GM18861 (cell line): ENCODE measurements at regions not wholly inside any gene's neighbourhood (a gene's known extent, or its start where the extent isn't known, plus 50 kb on each side); places are given as distances from the start of the nearest gene placed in this dataset.

Experiments
- ATAC-seq: cut with Tn5 transposase; IDR thresholded peaks from one replicate; pipeline ENCODE4 v1.9.1; 2021; ENCODE audit not compliant: unreplicated experiment

DNA sequence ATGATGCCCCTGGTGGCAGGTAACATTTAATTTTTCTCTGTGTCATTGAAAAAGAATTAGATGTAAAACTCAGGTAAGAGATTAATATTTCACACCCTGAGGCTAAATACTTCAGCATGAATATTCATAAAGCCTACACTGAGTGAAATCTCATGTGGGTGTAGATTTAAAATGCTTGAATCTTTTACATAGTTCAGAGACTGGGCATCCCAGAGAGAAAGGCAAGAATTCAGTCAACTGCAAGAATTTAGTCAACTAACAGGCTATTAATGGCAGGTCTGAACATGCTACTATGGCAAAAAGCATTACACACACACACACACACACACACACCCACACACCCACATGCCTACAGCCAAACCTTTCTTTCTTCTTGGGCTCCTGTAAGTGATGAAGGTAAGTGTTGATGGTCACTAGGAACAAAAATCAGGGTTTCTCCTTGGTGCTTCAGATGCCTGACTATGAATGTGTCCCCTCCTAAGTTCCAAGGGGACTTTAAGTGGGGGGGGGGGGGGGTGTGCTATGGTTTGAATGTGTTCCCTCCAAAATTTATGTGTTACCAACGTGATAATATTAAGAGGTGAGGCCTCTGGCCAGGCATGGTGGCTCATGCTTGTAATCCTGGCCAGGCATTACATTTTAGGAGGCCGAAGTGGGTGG, 63.7 kb upstream of the PSMD7 start:
- no peak for ATAC-seq

DNA sequence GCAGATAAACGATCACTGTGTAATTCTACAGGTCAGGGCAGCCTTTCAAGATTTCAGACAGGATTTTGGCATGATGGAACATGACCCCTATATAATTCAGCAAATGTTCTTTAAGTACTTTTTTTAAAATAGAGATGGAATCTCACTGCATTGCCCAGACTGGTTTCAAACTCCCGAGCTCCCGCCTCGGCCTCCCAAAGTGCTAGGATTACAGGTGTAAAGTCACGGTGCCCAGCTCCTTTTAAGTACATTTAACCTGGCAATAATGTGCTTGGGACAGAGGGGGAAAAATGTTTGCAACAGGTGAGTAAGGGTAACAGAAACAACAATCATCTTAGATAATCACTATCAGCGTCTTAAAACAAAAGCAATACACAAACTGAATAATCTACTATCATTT, 66.5 kb upstream of the PSMD7 start:
- ATAC-seq: no peak

DNA sequence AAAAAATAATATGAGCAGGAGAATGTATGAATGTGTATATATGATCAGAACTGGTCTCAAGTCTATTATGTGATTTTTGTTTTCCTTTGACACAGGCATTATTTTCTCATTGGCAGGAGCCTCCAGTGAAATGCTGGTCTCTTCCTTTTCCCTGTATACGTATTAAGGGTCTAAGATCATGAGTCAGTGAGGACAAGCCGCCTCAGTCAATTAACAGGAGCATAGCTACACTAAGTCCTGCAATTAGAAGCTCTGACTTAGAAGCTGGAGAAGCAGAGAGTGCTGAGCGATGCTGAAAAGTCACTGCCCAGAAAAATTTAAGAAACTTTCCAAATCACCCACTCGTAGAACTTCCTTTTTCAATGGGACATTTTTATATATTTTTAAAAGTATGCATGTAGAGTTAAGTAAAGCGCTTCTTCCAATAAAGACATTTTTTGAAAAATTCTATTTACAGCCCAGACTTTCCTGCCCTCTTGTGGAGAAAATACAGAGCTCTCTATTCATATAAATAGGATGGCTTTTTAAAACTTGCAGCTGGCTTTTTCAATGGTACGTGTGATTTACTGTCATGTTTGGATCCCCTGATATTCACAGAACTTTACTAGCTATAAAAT, 70.2 kb upstream of the PSMD7 start:
- no peak for ATAC-seq

DNA sequence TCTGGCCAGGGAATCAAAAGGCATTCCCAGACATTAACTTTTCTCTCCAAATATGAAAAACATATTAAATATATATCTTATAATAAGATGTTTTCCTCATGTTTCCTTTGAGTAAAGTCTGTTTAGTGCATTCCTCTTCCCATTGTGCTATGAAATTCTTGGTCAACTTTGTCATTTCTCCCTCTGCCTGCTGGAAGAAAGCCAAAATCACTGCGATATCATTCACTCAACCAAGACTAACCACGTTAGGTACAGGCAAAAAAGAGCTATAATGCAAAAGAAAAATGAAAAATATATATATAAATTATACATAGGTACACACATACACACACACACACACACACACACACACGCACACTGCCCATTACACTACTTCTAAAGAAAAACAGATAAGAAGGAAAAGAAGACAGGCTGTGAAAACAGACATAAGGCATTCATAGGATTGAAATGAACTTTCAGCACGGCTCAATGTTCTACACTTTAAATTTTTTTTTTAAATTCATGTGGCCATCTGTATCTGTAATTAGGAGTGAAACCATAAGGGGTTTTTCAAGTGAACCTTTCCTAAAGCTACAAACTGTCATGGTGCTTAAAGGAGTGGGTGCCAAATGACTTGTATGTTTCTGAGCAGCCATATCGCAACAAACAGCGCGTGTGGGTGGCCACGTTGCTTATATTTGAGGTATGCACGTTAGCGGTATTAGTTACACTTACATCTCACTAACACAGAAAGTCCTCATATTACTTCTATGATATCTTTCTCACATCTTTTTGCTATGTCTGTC, 71.6 kb upstream of the PSMD7 start:
- ATAC-seq: no peak

DNA sequence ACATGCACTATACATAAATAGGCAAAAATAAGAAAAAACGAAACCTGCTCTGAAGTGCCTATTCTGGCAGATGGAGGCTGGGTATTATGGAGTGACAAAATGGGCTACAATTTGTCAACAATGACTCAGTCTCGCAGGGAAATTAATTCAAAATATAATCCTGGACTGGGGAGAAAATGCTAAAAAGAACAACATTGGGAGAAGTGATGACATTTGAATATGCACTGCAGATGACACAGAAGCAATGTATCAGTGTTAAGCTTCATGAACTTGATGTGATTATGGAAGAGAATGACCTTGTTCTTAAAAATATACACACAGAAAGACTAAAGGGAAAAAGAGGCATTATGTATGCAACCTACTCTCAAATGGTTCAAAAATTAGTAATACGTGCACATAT, 74.8 kb upstream of the PSMD7 start:
- ATAC-seq: no peak

DNA sequence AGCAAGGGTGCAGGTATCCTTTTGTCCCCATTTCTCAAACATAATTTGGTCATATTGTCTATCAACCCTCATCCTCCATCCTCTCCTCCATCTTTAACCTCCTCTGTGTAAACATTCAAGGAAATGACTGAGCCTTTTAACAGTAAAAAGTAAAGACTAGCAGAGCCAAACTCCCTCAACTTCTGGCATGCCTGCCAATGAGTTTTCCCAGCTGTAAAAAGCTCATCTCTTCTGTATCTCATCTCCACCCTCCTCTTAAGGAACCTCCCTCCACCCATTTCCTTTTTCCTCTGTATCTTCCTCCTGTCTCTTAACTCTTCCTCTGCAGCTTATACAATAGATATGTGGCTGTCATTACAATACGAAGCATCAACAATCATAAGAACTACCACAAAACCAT, 76.9 kb upstream of the PSMD7 start:
- no peak for ATAC-seq

DNA sequence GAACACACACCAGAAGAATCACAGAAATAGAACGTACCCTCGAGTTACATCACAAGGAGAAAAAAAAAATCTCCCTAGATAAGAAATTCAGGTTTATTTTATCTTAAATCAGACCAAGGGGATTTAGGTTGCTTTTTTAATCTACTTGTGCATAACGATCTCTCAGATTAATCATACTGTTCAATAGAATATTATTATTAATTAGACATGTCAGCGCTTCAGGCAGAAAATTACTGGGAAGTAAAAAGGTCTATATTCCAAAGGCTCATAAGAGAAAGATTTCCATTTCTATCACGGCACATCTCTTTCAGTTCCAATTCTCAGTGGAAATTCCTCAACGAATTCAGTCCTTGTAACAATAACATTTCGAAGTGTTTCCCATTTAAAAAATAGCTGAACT, 77.7 kb upstream of the PSMD7 start:
- no peak for ATAC-seq

DNA sequence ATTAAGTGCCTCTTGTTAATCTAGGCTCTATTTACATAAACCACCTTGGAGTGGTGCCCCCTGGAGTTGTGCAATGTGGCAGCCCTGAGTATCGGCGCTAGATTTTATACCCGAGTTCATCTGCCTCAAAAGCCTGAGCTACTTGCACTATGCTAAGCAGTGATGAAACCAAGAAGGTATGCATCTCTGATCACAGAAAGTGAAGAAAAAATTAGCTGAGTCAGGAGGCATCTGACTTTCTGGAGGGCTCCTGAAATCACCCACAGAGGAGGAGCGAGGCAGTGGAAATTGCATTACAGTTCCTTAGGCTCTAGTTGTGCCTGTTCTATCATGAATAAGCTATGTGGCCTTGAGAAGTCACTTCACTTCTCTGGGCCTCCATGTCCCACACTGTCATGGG, 80.3 kb upstream of the PSMD7 start:
- ATAC-seq: no peak

DNA sequence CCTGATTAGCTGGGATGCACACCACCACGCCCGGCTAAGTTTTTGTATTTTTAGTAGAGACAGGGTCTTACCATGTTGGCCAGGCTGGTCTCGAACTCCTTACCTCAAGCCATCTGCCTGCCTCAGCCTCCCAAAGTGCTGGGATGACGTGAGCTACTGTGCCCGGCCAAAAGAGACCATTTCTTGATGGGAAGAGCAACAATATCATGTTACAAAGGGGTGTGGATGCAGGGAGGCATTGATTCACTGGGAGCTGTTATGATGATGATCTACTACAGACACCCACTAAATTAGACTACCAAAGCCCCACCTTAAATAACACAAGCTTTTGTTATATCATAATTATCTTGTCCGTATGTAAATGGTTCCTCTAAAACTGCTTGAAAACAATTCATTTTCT, 81.4 kb upstream of the PSMD7 start:
- no peak for ATAC-seq

DNA sequence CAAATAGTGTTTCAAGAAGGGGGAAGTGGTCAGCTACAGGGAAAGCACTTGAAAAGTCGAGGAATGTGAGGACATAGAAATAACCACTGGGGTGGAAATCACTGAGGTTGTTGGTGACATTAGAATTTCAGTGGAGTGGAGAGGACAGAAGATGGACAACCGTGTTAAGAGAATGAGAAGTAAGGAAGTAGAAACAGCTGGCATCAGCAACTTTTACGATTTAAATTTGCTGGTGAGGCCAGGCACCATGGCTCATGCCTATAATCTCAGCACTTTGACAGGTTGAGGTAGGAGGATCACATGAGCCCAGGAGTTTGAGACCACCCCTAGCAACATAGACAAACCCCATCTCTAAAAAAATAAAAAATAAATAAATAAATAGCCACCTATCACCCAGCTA, 83.2 kb upstream of the PSMD7 start:
- ATAC-seq: no peak

DNA sequence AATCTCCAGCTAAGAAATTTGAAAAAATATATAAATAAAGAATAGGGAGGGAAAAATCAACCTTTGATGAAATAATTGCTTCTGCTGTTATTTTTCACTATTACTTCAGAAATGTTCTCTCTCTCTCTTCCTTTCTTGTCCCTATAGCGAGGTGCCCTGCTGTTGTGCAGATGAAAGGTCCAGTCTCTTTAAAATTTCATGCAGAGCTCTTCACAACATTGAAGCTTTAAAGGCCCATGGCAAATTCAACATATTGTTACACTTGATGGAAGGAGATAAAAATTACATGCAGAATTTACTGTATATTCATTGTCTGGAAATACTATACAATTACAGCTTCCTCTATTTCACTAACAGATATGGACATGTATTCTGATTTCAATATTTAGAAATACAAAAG, 86.4 kb upstream of the PSMD7 start:
- ATAC-seq: no peak

DNA sequence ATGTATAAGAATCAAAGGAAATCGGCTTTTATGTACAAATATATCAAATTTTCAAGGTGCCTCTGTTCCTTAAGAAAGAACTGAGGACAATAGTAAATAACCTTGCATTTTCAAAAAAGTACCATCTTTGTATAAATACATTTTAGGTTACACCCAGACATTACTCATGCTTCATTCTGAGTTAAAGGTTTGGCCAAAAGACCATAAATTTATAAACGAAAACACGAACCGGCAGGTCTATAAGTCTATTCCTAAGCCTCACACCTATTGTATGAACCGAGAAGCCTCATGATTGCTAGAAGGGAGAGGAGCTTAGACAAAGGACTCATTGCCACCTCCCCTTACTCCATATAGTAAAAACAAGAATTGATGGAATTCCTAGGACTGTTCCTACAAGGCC, 94.6 kb upstream of the PSMD7 start:
- no peak for ATAC-seq

DNA sequence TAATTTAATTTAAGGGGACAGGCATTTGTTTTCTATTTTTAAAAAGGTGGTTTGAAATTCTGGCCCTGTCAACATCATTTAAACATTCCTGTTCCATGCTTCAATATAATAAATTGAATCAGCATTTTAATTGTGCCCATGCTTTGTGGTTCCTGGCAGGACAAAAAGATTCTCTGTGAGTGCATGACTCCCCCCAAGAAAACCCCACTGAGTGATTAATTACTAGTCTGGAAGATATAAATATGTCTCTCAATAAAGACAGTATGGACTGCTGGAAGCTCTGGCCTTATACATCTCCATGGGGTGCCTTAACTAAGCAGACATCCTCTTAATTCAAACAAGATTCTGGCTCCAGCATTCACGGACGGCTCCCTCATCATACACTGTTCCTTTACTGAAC, 95.0 kb upstream of the PSMD7 start:
- no peak for ATAC-seq

DNA sequence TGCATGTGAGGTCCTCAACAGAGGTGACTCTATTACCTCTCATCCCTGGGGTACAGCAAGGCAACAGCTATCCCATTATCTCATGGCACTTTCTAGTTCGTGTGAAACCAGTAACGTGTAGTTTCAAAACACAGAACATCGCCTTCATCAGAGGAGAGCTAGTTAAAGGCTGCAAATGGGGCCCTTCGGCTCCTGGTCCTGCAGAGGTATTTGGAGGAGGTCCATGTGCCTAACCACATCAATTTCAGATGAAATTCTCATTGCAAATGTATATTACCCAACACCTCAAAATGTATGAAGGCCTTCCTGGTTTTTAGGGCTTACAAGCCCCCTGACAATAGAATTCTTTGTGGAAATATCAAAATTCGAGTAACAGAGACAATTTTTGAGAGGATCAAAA, 95.7 kb upstream of the PSMD7 start:
- no peak for ATAC-seq

DNA sequence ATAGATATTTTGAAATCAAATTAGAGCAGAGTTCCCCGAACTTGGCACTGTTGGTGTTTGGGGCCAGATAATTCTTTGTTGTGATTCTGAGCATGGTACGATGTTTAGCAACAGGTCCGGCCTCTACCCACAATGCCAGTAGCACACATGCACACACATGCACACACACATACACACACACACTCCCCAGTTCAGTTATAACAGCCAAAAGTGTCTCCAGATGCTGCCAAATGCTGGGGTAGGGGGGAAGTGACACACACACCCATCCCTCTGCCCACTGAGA, 96.8 kb upstream of the PSMD7 start:
- no peak for ATAC-seq

DNA sequence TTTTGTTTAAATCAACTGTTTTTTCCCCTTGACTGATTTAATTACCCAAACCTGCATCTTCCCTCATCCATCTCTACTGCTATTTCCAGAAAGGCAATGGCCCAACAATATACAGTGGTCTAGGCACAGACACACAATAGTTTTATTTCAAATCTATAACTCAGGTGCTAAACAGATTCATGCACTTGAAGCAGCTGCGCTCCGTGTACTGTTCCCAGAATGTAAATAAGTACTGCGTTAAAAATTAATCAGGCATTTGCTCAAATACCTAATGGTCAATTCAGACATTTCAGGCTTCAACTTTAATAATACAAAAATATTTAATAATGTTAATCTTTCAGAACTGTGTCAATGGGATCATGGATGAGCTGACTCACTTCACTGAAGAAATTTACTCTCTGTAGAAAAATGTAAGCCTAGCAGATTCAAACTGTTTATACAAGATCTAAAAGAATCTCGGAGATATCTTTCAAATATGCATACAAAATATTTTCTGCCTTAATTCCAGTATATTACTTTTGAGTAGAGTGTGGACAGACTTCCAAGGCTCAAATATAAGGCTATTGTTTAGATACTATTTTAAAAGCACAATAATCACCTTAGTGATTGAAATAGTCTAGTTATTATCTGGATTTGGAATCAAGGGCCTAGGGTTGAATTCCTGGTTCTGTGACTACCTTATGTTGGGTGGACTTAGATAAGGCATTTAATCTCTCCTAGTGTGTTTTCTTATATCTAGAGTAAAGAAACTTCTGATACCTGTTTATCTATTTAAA, 97.4 kb upstream of the PSMD7 start:
- ATAC-seq: no peak

DNA sequence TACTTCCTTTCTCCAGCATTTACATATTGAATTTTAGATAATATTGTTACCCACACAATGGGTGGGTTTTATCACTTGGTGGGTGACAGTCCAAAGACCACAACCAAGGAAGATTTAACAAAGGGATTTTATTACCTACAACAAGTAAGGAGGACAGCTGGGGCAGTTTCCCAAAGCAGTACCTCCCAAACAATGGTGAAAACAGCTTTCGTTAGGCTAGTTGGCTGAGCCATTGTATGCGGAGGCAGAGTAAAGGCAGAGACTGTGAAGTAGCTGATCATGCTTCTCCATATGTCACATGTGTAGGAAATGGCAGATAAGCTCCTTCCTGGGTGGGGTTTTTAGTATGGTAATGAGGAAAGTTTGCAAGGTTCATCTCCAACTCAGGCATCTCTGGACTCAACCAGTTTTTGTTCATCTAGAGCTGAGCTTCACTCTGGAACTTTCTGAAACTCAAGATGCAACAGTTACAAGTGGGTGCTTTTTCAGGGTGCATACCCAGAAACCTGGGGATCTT, 104.3 kb upstream of the PSMD7 start:
- ATAC-seq: no peak

DNA sequence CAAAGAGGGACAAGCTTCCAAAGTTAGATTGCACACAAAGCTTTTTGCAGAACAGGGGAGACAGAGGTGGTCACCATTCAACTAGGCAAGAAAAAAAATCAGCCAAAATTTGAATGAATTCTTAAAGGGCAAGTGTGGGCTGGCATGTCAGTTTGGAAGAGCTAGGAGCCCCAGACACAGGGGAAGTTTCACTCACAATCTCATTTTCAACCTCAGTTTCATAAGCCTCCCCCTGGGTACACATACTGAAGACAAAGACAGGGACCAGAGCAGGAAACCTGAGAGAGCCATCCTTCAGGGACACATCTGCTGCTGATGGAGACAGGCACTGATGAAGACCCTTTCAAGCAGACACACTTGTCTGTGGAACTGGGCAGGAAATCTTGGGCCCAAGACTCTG, 106.3 kb upstream of the PSMD7 start:
- ATAC-seq: no peak

DNA sequence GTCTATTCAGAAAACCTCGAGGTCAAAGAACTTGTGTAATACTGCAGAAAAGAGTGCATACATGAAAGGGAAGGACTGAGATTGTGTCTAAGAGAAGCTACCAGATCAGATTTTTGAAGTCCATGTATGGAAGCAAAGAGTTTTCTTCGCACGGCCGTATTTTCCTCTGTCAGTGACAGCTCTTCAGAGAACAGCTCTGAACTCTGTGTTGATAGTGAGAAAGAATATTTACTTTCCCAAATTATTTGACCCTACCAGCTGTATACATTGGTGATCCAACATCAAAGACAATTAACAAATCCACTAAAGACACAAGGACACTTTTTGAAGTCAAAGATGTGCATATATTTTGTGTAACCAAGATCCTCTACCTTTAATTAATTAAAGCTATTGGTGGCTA, 107.8 kb upstream of the PSMD7 start:
- no peak for ATAC-seq

DNA sequence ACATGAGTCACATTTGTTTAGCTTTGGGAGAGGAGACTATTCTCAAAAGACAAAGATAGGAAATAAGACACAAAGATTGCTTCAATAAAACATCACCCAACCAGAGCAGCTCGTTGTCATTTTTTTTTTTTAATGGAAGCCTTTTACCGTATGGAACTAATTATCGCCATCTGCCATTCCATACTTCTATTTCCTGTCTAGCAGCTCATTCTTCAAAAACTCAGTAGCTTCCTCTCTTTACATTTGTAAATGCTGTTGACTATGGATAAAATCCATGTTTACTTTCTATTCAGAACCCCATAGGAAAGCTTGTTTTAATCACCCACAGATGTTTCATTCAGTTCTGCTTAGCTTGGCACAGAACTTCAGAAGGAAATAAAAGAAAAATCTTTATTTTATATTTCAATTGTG, 110.0 kb upstream of the PSMD7 start:
- ATAC-seq: no peak

DNA sequence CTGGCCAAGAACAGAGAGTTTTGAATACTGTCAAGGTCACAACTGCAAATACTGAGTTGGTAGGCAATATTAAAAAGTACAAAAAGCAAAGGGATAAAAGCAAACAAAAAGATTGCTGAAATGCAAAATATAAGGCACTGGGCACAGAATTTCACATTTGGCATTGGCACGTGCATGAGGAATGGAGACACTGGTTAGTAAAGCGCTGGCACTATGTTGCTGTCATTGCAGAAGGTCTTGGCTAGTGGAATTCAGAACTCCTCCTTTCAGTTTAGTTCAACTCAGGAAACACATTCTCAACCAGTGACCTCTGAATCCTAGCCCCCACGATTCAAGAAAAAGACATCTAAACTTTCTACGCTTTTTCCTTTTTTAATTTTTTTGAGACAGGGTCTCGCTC, 111.8 kb upstream of the PSMD7 start:
- no peak for ATAC-seq
